ENCODE measurements at regions not wholly inside any gene's neighbourhood (a gene's known extent, or its start where the extent isn't known, plus 50 kb on each side); places are given as distances from the start of the nearest gene placed in this dataset.

DNA sequence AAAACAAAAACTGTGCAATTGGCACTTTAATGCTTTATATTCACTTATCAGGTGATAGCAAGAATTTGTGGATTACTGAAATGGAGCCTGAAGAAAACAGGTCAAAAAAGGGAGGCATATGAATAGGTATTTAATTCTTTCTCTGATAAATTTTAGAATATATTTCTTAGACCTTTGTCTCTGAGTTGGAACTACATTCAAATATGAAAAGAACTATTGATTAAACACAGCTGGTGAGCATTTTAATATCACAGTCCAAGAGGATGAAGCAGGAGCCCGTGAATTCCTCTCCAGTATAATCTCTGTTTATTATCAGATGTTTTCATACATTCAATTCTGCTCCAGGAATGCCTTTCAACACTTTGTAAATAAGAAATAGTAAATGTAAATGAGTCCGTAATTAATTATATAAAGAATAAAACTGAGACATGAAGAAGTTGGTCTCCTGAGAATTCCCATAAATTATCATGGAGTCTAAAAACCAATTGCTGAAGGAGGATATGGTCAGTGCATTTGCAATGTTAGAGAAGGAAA, 86.3 kb upstream of the ARHGEF26 start:
- Histone ChIP-seq H3K27ac (no peak overlapping the region), H3K9me3 (no peaks in the 10 kb centered on the region), H3K27me3 (no peaks in the 10 kb centered on the region), H3K36me3 (replicated peaks in 1 of 2; ENCODE audit: insufficient read depth in 1 of 2, low read depth in 2 of 2) (no peaks in the 10 kb centered on the region), H3K4me3 (no peak overlapping the region), H3K4me1 (no peaks in the 10 kb centered on the region)
- TF ChIP-seq, protein P1, sequence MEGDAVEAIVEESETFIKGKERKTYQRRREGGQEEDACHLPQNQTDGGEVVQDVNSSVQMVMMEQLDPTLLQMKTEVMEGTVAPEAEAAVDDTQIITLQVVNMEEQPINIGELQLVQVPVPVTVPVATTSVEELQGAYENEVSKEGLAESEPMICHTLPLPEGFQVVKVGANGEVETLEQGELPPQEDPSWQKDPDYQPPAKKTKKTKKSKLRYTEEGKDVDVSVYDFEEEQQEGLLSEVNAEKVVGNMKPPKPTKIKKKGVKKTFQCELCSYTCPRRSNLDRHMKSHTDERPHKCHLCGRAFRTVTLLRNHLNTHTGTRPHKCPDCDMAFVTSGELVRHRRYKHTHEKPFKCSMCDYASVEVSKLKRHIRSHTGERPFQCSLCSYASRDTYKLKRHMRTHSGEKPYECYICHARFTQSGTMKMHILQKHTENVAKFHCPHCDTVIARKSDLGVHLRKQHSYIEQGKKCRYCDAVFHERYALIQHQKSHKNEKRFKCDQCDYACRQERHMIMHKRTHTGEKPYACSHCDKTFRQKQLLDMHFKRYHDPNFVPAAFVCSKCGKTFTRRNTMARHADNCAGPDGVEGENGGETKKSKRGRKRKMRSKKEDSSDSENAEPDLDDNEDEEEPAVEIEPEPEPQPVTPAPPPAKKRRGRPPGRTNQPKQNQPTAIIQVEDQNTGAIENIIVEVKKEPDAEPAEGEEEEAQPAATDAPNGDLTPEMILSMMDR (IDR thresholded peaks at IDR 0.05): no peak
- no peak for TF ChIP-seq POLR2A (IDR thresholded peaks at IDR 0.05)
- no peak for ATAC-seq
- whole genome bisulfite sequencing, 2 donors: 39 to 57% methylated on average over 2 of the region's 2 CpGs
- no peak for DNase-seq
- intact Hi-C loops (cut with DNase I): no loop called here

DNA sequence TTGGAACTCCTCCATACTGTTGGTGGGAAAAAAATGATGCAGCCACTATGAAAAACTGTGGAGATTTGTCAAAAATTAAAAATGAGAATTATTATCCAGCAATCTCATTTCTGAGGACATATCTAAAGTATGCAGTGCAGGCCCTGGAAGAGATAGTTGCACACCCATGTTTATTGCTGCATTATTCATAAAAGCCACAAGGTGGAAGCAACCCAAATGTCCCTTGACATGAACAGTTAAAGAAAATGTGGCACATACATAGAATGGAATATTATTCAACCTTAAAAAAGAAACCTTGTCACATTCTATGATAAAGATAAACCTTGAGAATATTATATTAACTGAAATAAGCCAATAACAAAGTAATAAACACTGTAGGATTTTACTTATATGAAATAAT, 80.9 kb upstream of the ARHGEF26 start:
- H3K9me3 ChIP-seq: no peaks in the 10 kb centered on the region
- H3K27ac ChIP-seq: no peak overlapping the region
- no peak for TF ChIP-seq POLR2A (IDR thresholded peaks at IDR 0.05)
- TF ChIP-seq, protein P1 (IDR thresholded peaks at IDR 0.05): peak in 4 of 7 experiments; percentile 9 to 31 (median 16)
- no peak overlapping the region for H3K4me3 ChIP-seq
- DNase-seq (no peak), ATAC-seq (no peak)
- intact Hi-C loops (cut with DNase I): no loop called here
- no peaks in the 10 kb centered on the region for H3K27me3 ChIP-seq
- H3K36me3 ChIP-seq (replicated peaks in 1 of 2; ENCODE audit: insufficient read depth in 1 of 2, low read depth in 2 of 2): no peaks in the 10 kb centered on the region
- H3K4me1 ChIP-seq: no peaks in the 10 kb centered on the region

DNA sequence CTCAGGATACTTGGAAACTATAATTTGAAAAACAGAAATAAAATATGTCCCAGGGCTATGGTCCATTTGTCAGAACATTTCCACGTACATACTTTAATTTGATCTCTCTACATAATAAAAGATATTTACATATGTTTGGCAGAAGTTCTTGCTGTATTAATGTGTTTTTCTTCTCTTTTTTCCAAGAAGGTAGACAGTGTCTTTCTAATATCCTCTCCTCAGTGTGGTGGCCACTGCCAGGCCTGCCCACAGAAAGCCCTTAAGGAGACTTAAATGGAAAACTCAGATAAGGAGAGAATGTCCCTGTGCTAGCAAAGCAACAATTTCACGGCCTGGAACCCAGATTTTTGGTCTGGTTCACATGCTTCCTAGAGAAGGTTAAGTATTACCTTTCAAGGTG, 76.5 kb upstream of the ARHGEF26 start:
- Histone ChIP-seq H3K27ac (no peak overlapping the region), H3K4me1 (no peaks in the 10 kb centered on the region), H3K36me3 (replicated peaks in 1 of 2; ENCODE audit: insufficient read depth in 1 of 2, low read depth in 2 of 2) (no peaks in the 10 kb centered on the region), H3K27me3 (no peaks in the 10 kb centered on the region), H3K4me3 (no peak overlapping the region), H3K9me3 (no peaks in the 10 kb centered on the region)
- ATAC-seq: no peak
- TF ChIP-seq POLR2A (IDR thresholded peaks at IDR 0.05): no peak
- TF ChIP-seq, protein P1 (IDR thresholded peaks at IDR 0.05): no peak
- WGBS, 2 donors: 74 to 75% methylated on average over 2 of the region's 2 CpGs
- intact Hi-C loops (cut with DNase I): no loop called here
- no peak for DNase-seq

DNA sequence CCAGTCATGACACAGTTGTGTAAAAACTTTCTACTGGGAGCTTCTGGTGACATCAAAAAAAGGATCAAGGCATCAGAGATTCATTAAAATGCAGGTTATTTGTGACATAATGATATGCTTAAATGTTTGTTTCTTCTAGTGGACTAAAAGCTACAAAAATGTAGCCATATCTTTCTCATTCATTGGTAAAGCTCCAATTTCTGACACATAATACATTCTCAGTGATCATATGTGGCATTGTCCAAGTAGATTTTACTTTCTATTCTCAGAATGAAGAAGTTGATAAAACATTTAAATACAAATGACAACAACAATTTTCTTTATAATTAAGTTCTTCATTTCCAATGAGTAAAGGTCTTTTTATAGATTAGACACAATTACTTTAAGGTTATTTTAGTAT, 71.0 kb upstream of the ARHGEF26 start:
- DNase-seq (no peak), ATAC-seq (no peak)
- Histone ChIP-seq H3K27ac (no peak overlapping the region), H3K27me3 (no peaks in the 10 kb centered on the region), H3K4me3 (no peak overlapping the region), H3K4me1 (no peaks in the 10 kb centered on the region), H3K36me3 (replicated peaks in 1 of 2; ENCODE audit: insufficient read depth in 1 of 2, low read depth in 2 of 2) (no peaks in the 10 kb centered on the region), H3K9me3 (no peaks in the 10 kb centered on the region)
- intact Hi-C loops (cut with DNase I): no loop called here
- no peak for TF ChIP-seq POLR2A (IDR thresholded peaks at IDR 0.05)
- TF ChIP-seq, protein P1 (IDR thresholded peaks at IDR 0.05): no peak

DNA sequence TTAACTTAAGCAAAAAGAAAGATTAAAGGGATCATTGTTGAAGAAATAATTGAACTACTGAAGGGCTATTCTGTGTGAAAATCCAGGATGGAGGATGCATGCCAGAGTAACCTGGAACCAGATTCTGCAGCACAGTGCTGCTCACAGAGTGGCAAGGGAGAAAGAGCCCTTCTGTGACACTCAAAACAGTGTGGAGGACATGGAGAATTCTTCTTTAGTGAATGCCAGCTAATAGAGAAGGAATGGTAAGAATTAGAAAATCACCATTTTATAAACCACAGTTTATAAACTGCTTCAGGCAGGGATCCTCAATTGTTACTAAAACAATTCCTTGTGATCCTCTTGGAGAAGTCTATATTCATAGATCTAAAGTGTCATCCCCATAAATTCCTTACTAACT, 70.4 kb upstream of the ARHGEF26 start:
- TF ChIP-seq, protein P1 (IDR thresholded peaks at IDR 0.05): no peak
- intact Hi-C loops (cut with DNase I): no loop called here
- DNase-seq: no peak
- ATAC-seq: no peak
- Histone ChIP-seq H3K27ac (no peak overlapping the region), H3K9me3 (no peaks in the 10 kb centered on the region), H3K36me3 (replicated peaks in 1 of 2; ENCODE audit: insufficient read depth in 1 of 2, low read depth in 2 of 2) (no peaks in the 10 kb centered on the region), H3K4me3 (no peak overlapping the region), H3K27me3 (no peaks in the 10 kb centered on the region), H3K4me1 (no peaks in the 10 kb centered on the region)

Data from body of pancreas (tissue), 4 donors.